ENCODE measurements at regions not wholly inside any gene's neighbourhood (a gene's known extent, or its start where the extent isn't known, plus 50 kb on each side); places are given as distances from the start of the nearest gene placed in this dataset.
"Not testable (repeated sequence)": the region's sequence is repeated elsewhere in the genome, so short reads cannot be mapped to it uniquely, and the experiment has no call there.

- no peak overlapping the region for H3K4me3 Mint-ChIP-seq
- peaks cover 3% of the 10 kb centered on the region for H3K27me3 Mint-ChIP-seq (ENCODE audit: insufficient read depth)
- intact Hi-C loops (cut with micrococcal nuclease), result no loop called here
- no peaks in the 10 kb centered on the region for H3K4me1 Mint-ChIP-seq (ENCODE audit: low read depth)
- H3K27ac Mint-ChIP-seq, result no peak overlapping the region
- no peaks in the 10 kb centered on the region for H3K9me3 Mint-ChIP-seq
- no peak for DNase-seq (ENCODE audit: low spot score)
- H3K36me3 Mint-ChIP-seq (ENCODE audit: low read depth), result no peaks in the 10 kb centered on the region
Measured at GRCh38 chr2:236472720-236473495, 96.7 kb upstream of the ACKR3 start.

- Mint-ChIP-seq H3K9me3 (no peaks in the 10 kb centered on the region), H3K27me3 (ENCODE audit: insufficient read depth) (peaks cover 3% of the 10 kb centered on the region), H3K4me3 (no peak overlapping the region), H3K36me3 (ENCODE audit: low read depth) (no peaks in the 10 kb centered on the region), H3K27ac (no peak overlapping the region), H3K4me1 (ENCODE audit: low read depth) (no peaks in the 10 kb centered on the region)
- no peak for DNase-seq (ENCODE audit: low spot score)
- intact Hi-C loops (cut with micrococcal nuclease), result no loop called here
Measured at GRCh38 chr2:236473691-236474090, 95.9 kb upstream of the ACKR3 start.

GRCh38 chr2:236479814-236480213 is 89.8 kb upstream of the ACKR3 start:
- H3K4me1 Mint-ChIP-seq (ENCODE audit: low read depth), result no peaks in the 10 kb centered on the region
- H3K27ac Mint-ChIP-seq, result no peak overlapping the region
- H3K27me3 Mint-ChIP-seq (ENCODE audit: insufficient read depth), result peaks cover 5% of the 10 kb centered on the region
- intact Hi-C loops (cut with micrococcal nuclease), result no loop called here
- DNase-seq (ENCODE audit: low spot score), result no peak
- no peaks in the 10 kb centered on the region for H3K36me3 Mint-ChIP-seq (ENCODE audit: low read depth)
- H3K9me3 Mint-ChIP-seq, result peaks cover 22% of the 10 kb centered on the region
- no peak overlapping the region for H3K4me3 Mint-ChIP-seq

- no peak overlapping the region for H3K27ac Mint-ChIP-seq
- H3K36me3 Mint-ChIP-seq (ENCODE audit: low read depth), result no peaks in the 10 kb centered on the region
- no peaks in the 10 kb centered on the region for H3K4me1 Mint-ChIP-seq (ENCODE audit: low read depth)
- intact Hi-C loops (cut with micrococcal nuclease), result no loop called here
- H3K27me3 Mint-ChIP-seq (ENCODE audit: insufficient read depth), result peaks cover 4% of the 10 kb centered on the region
- peaks cover 22% of the 10 kb centered on the region for H3K9me3 Mint-ChIP-seq
- no peak overlapping the region for H3K4me3 Mint-ChIP-seq
- DNase-seq (ENCODE audit: low spot score), result no peak
Measured at GRCh38 chr2:236483102-236483501, 86.5 kb upstream of the ACKR3 start.

- Mint-ChIP-seq H3K36me3 (ENCODE audit: low read depth) (no peaks in the 10 kb centered on the region), H3K9me3 (peaks cover 10% of the 10 kb centered on the region), H3K4me3 (no peak overlapping the region), H3K27ac (no peak overlapping the region), H3K4me1 (ENCODE audit: low read depth) (no peaks in the 10 kb centered on the region), H3K27me3 (ENCODE audit: insufficient read depth) (peaks cover 3% of the 10 kb centered on the region)
- DNase-seq (ENCODE audit: low spot score), result no peak
- intact Hi-C loops (cut with micrococcal nuclease), result no loop called here
Measured at GRCh38 chr2:236485519-236485918, 84.1 kb upstream of the ACKR3 start.

- H3K9me3 Mint-ChIP-seq; H3K4me1 Mint-ChIP-seq (ENCODE audit: low read depth); DNase-seq (ENCODE audit: low spot score); H3K36me3 Mint-ChIP-seq (ENCODE audit: low read depth); H3K4me3 Mint-ChIP-seq; intact Hi-C loops (cut with micrococcal nuclease); H3K27ac Mint-ChIP-seq; H3K27me3 Mint-ChIP-seq (ENCODE audit: insufficient read depth): not testable (repeated sequence)
Measured at GRCh38 chr2:236489083-236489482, 80.5 kb upstream of the ACKR3 start.

GRCh38 chr2:236489895-236490404 is 79.7 kb upstream of the ACKR3 start:
- intact Hi-C loops (cut with micrococcal nuclease), result no loop called here
- Mint-ChIP-seq H3K4me3 (no peak overlapping the region), H3K9me3 (no peaks in the 10 kb centered on the region), H3K27ac (no peak overlapping the region), H3K36me3 (ENCODE audit: low read depth) (no peaks in the 10 kb centered on the region), H3K4me1 (ENCODE audit: low read depth) (no peaks in the 10 kb centered on the region), H3K27me3 (ENCODE audit: insufficient read depth) (peaks cover 3% of the 10 kb centered on the region)
- no peak for DNase-seq (ENCODE audit: low spot score)

GRCh38 chr2:236496340-236496739 is 73.3 kb upstream of the ACKR3 start:
- peaks cover 2% of the 10 kb centered on the region for H3K27me3 Mint-ChIP-seq (ENCODE audit: insufficient read depth)
- no peak overlapping the region for H3K4me3 Mint-ChIP-seq
- no peak for DNase-seq (ENCODE audit: low spot score)
- no peaks in the 10 kb centered on the region for H3K4me1 Mint-ChIP-seq (ENCODE audit: low read depth)
- intact Hi-C loops (cut with micrococcal nuclease), result no loop called here
- no peaks in the 10 kb centered on the region for H3K36me3 Mint-ChIP-seq (ENCODE audit: low read depth)
- no peak overlapping the region for H3K27ac Mint-ChIP-seq
- H3K9me3 Mint-ChIP-seq, result no peaks in the 10 kb centered on the region

- Mint-ChIP-seq H3K27me3 (ENCODE audit: insufficient read depth) (peaks cover 4% of the 10 kb centered on the region), H3K36me3 (ENCODE audit: low read depth) (no peaks in the 10 kb centered on the region), H3K4me3 (no peak overlapping the region), H3K27ac (no peak overlapping the region), H3K9me3 (no peaks in the 10 kb centered on the region), H3K4me1 (ENCODE audit: low read depth) (no peaks in the 10 kb centered on the region)
- intact Hi-C loops (cut with micrococcal nuclease), result no loop called here
- no peak for DNase-seq (ENCODE audit: low spot score)
Measured at GRCh38 chr2:236498369-236498768, 71.3 kb upstream of the ACKR3 start.

- intact Hi-C loops (cut with micrococcal nuclease), result no loop called here
- Mint-ChIP-seq H3K27me3 (ENCODE audit: insufficient read depth) (peaks cover 11% of the 10 kb centered on the region), H3K4me3 (no peak overlapping the region), H3K27ac (no peak overlapping the region), H3K36me3 (ENCODE audit: low read depth) (no peaks in the 10 kb centered on the region), H3K9me3 (peaks cover 4% of the 10 kb centered on the region), H3K4me1 (ENCODE audit: low read depth) (no peaks in the 10 kb centered on the region)
- DNase-seq (ENCODE audit: low spot score), result no peak
Measured at GRCh38 chr2:236499691-236500578, 69.7 kb upstream of the ACKR3 start.

GRCh38 chr2:236501026-236501425 is 68.6 kb upstream of the ACKR3 start:
- no peak for DNase-seq (ENCODE audit: low spot score)
- Mint-ChIP-seq H3K4me3 (no peak overlapping the region), H3K9me3 (peaks cover 8% of the 10 kb centered on the region), H3K27me3 (ENCODE audit: insufficient read depth) (peaks cover 19% of the 10 kb centered on the region), H3K27ac (no peak overlapping the region), H3K4me1 (ENCODE audit: low read depth) (no peaks in the 10 kb centered on the region), H3K36me3 (ENCODE audit: low read depth) (no peaks in the 10 kb centered on the region)
- intact Hi-C loops (cut with micrococcal nuclease), result no loop called here

GRCh38 chr2:236501531-236501930 is 68.1 kb upstream of the ACKR3 start:
- Mint-ChIP-seq H3K27ac (no peak overlapping the region), H3K4me3 (no peak overlapping the region), H3K27me3 (ENCODE audit: insufficient read depth) (peaks cover 24% of the 10 kb centered on the region), H3K4me1 (ENCODE audit: low read depth) (no peaks in the 10 kb centered on the region), H3K36me3 (ENCODE audit: low read depth) (no peaks in the 10 kb centered on the region), H3K9me3 (peaks cover 8% of the 10 kb centered on the region)
- DNase-seq (ENCODE audit: low spot score), result no peak
- intact Hi-C loops (cut with micrococcal nuclease), result no loop called here

GRCh38 chr2:236503100-236503499 is 66.5 kb upstream of the ACKR3 start:
- Mint-ChIP-seq H3K4me3 (no peak overlapping the region), H3K27me3 (ENCODE audit: insufficient read depth) (peaks cover 35% of the 10 kb centered on the region), H3K9me3 (peaks cover 8% of the 10 kb centered on the region), H3K4me1 (ENCODE audit: low read depth) (no peaks in the 10 kb centered on the region), H3K36me3 (ENCODE audit: low read depth) (no peaks in the 10 kb centered on the region), H3K27ac (no peak overlapping the region)
- intact Hi-C loops (cut with micrococcal nuclease), result no loop called here
- DNase-seq (ENCODE audit: low spot score), result no peak
